Daoy (cell line): ENCODE measurements at regions not wholly inside any gene's neighbourhood (a gene's known extent, or its start where the extent isn't known, plus 50 kb on each side); places are given as distances from the start of the nearest gene placed in this dataset.
A peak's percentile ranks its signal among the peaks of the same experiment; 100 is the strongest.
"Not testable (repeated sequence)": the region's sequence is repeated elsewhere in the genome, so short reads cannot be mapped to it uniquely, and the experiment has no call there.

Source experiments
- DNase-seq: peaks from one replicate; pipeline ENCODE4 v3.0.0-alpha.2; 2015; ENCODE audit warnings: low read depth

DNA sequence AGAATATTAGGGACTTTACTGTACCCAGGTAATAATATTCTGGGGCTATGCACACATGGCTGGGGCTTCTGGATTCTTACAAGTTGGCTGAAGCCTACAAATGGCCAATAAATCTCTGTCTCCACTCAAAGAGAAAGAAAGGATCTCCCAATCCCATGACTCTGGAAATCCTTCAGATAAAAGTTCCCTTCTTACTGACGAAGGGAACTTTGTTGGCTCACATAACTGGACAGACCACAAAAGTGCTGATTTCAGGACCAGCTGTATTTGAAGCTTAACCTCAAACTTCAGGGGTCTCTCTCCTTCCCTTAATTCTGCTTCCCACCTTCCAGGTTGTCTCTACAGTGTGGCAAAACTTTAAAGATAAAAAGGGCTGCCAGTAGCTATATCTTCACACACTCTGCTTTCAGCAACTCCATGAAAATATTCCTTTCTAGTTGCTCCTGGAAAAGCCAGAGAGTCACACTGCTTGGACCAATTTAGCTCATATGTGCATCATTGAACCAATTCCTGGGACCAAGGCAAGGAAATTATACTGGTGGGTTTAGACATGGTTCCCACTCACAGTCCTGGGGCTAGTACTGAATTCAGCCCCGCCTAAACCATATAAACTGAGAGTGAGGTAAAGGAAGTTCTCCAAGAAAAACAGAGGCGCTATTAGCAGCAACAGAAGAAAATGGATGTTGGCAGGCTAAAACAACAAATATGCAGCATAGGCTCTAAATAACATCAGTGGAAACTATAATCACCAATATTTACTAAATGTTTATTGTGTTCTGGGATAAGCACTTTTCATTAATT is 290.0 kb upstream of the GADL1 start:
- no peak for DNase-seq

- peak; percentile 9 for DNase-seq
Measured at GRCh38 chr3:31185062-31185357, 290.5 kb upstream of the GADL1 start.

DNA sequence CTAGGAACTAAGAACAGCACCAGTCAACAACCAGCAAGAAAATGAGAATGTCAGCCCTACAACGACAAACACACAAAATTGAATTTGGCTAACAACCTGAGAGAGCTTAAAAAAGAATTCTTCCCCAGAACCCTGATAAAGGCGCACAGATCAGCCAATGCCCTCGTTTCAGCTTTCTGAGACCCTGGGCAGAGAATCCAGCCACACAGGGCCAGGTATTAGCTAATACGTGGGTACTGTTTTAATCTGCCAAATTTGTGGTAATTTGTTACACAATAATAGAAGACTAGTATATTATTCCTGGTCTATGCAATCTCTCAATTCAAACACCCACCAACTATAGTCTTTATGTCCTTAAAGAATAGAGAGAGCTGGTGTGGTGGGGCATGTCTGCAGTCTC is 291.6 kb upstream of the GADL1 start:
- no peak for DNase-seq

GRCh38 chr3:31187380-31187779 is 292.9 kb upstream of the GADL1 start:
- DNase-seq, result no peak

- no peak for DNase-seq
Measured at GRCh38 chr3:31188112-31188511, 293.7 kb upstream of the GADL1 start.

- DNase-seq, result no peak
Measured at GRCh38 chr3:31189330-31189729, 294.9 kb upstream of the GADL1 start.

GRCh38 chr3:31189971-31190370 is 295.5 kb upstream of the GADL1 start:
- DNase-seq, result no peak

- DNase-seq, result no peak
Measured at GRCh38 chr3:31191354-31191753, 296.9 kb upstream of the GADL1 start.

DNA sequence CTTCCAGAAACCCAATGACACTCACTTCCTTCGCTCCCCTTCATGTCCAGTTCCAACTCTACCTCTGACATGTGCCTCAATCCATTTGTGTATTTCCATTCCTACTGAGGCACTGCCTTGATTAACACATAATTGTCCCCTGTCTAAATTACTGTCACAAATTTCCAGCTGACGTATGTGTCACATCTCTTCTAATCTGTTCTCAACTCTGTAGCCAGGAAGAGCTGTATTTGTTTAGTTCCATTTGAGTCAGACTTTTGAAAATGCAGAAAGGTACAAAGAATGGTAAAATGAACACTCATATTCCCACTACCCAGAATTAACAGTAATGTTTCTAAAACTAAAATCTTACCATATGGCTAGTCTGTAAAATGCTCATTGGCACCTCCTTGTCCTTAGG is 299.0 kb upstream of the GADL1 start:
- no peak for DNase-seq

DNA sequence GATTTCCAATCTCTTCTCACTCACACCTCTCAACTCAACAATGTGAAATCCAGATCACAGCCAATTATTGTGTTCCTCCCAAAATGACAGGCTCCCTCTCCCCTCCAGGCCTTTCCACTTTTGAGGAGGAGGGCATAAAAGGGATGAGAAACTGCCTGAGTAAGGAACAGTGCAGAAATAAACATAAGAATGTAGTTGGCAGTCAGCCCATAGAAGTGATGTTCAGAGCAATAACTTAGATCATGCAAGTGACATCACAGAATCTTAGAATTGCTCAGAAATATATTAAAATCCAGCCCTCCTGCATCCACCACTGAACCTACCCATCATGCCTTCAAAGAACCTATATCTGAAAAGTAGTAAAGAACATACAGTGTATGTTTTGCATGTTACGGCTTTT is 299.4 kb upstream of the GADL1 start:
- no peak for DNase-seq

DNA sequence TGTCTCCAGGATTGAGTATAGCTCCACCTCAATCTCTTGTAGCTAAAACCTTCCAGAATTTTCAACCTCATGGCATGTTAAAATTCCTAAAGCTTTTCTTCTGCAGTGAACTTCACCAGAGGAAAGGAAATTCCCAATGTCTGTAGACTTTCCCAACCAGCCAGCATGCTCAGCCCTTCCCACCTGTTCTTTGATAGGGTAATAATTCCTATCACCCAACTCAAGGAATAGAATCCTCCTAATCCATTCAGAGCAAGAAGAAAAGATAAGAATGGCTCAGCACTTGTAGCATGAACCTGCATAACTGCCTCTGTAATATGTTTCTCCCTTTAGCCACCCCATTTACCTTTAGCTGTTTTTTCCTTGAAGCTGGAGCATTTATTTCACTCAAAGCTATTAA is 301.8 kb upstream of the GADL1 start:
- DNase-seq, result no peak

- DNase-seq, result no peak
Measured at GRCh38 chr3:31196881-31197364, 302.5 kb upstream of the GADL1 start.

DNA sequence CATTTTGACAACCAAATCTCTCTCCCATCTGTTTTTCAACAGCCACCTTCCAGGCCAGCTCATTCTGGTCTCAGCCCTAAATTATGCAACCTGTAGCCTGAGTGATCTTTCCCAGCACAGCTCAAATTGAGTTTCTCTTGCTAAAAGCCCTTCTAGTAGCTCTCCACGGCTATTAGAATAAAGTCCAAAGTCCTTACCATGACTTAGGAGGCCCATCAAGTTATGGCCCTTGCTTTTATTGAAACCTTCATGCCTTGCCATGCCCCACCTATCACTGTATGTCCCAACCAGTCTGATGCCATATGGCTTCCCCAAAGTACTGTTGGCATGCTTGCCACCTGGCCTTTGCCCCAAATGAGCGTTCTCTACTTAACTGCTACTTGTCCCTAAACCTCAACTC is 303.5 kb upstream of the GADL1 start:
- no peak for DNase-seq

GRCh38 chr3:31198890-31199289 is 304.4 kb upstream of the GADL1 start:
- no peak for DNase-seq

DNA sequence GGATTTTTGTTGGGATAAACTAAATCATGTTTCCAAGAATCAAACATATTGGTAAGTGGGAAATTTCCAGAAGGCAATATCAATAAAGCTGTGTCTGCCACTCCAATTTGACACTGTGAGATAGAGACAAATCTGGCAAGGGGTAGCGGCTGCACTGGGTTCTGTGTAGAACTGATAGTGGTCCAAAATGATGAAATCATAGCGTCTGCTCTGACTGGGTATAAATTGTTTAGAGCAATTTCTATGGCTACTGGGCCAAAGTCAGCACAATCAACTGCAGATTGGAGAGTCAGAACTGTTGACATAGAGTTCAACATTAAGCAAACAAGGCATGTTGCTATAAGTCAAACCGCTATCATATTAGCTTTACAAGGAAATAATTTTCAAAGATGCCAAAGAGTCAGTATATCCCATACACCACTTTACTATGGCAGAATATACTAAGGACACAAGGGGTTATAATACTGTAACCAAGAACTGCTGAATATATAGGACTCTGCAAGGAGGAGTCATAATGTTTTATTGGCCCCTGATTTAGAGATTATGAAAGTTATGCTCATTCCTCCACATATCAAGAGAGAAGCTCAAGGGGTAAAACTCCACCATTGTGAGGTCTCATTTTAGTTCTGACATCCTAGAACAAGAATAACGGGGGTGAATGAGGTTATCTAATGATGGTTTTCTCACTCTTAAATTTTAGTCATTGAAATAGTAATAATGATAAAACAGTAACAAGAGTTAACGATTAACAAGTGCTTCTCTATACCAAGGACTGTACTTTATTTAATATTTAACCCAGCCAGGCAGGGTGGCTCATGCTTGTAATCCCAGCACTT is 309.7 kb upstream of the GADL1 start:
- no peak for DNase-seq

DNA sequence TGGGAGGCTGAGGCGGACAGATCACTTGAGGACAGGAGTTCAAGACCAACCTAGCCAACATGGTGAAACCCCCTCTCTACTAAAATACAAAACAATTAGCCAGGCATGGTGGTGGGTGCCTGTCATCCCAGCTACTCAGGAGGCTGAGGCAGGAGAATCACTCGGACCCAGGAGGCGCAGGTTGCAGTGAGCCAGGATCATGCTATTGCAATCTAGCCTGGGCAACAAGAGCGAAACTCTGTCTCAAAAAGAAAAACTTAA is 310.3 kb upstream of the GADL1 start:
- DNase-seq, result not testable (repeated sequence)

DNA sequence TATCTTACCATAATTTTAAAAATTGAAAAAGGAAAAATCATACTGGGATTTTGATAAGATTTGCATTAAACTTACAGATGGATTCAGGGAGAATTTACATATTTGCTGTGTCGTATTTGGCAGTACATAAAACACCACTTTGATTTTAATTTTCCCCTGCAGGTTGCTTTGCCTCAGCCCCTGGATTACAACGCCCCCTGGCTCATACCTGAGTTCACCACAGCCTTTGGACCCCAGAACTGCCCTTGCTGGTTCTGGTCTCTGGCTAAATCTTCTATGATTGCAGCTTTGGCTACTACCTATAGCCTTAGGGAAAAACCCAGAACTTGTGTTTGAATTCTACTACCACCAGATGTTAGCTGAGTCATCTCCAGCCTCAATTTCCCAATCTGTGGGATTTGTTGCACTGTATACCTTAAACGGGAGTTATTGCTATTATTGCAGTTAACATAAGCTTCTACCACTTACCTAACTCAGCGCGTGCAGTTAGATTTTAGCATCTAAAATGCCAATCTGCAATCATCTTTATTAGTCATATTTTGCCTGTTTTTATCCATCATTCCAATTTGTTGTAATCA is 315.7 kb upstream of the GADL1 start:
- no peak for DNase-seq

GRCh38 chr3:31213869-31214486 is 318.7 kb upstream of the STT3B start:
- DNase-seq, result no peak

DNA sequence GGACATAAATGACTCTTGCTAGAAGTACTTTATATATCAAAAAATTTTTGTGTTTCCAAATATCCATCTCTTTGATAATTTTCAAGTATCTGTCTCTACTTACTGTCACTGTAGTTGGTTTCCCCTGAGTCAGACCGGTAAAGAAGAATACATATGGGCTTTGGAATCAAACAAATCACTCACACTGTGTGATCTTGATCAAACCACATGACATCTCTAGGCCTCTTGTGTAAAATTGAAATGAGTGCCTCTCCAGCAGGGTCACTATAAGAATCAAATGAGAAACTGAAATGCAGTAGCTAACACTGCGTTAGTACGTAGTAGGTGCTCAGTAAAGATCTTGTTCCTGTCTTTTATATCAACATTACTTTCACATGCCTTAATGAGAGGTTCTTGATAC is 314.6 kb upstream of the STT3B start:
- DNase-seq, result no peak

DNA sequence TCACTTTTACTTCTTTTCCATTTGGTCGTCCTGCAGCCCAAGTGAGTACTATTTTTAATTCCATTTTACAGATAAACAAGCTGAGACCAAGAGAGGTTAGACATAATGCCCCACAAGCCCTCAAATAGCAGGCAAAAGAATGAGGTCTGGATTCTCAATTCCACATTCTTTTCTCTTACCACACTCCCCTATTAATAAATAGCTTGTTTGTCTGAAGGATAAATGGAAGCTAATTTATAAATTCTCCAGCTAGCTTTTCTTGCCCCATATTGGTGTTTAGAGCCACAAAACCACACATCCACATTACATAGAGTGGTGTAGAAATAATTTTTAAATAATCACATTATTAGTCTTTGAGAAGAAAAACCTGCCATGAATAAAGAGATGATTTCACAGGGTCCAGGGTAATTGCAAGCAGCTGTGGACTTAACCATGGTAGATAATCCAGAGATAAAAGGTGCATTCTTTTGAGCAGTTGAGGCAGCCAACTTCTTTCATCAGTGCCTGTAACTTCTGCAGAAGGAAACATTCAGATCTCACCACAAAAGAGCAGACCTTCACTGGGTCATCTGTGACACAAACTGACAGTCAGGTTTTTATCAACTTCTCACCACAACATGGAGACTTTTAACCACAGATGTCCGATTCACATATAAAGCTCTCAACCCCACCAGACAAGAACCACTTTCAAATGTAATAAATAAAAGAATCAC is 313.4 kb upstream of the STT3B start:
- no peak for DNase-seq

DNA sequence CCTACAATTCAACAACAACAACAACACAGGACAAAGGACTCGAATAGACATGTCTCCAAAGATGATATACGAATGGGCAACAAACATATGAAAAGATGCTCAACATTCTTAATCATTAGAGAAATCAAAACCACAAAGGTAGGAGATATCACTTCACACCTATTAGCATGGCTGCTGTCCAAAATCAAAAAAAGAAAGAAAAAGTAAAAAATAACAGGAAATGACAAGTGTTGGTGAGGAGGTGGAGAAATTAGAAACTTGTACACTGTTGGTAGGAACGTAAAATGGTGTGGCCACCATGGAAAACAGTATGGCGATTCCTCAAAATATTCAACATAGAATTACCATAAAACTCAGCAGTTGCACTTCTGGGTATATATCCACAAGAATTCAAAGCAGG is 312.3 kb upstream of the STT3B start:
- DNase-seq, result no peak

DNA sequence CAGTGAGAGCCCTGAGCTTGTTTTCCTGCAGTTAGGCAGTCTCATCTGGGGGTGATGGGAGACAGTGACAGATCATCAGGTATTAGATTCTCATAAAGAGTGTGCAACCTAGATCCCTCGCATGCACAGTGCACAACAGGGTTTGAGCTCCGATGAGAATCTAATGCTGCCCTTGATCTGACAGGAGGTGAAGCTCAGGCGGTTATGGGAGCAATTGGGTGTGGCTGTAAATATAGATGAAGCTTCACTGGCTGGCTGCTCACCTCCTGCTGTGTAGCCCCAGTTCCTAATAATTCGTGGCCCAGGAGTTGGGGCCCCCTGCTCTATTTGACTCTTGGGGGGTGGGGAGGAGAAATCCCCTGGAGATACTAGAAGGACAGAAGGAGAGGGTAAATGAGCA is 309.4 kb upstream of the STT3B start:
- DNase-seq, result no peak
